ENCODE measurements at regions not wholly inside any gene's neighbourhood (a gene's known extent, or its start where the extent isn't known, plus 50 kb on each side); places are given as distances from the start of the nearest gene placed in this dataset.
"Not testable (repeated sequence)": the region's sequence is repeated elsewhere in the genome, so short reads cannot be mapped to it uniquely, and the experiment has no call there.

GRCh38 chr7:106365252-106366005 lies 80.6 kb upstream of the NAMPT start:
- 67% methylated on average over 3 of the region's 3 CpGs for WGBS (ENCODE audit: insufficient coverage)
- Mint-ChIP-seq H3K27ac (no peak overlapping the region), H3K9me3 (no peaks in the 10 kb centered on the region), H3K36me3 (no peaks in the 10 kb centered on the region), H3K27me3 (ENCODE audit: low read depth in 2 of 2) (peaks cover 14 to 23% of the 10 kb centered on the region in 2 donors), H3K4me3 (no peak overlapping the region), H3K4me1 (no peaks in the 10 kb centered on the region)
- DNase-seq (no peak), ATAC-seq (peak in 1 of 3 donors; percentile 83)
- no peak for TF ChIP-seq CTCF (IDR thresholded peaks at IDR 0.05)
- Histone ChIP-seq H3K36me3 (ENCODE audit: control insufficient read depth, insufficient read depth, low read length) (no peaks in the 10 kb centered on the region), H3K9me3 (ENCODE audit: control insufficient read depth, insufficient read depth, low read length) (no peaks in the 10 kb centered on the region), H3K4me3 (ENCODE audit: low read length) (no peak overlapping the region), H3K27me3 (ENCODE audit: control insufficient read depth, insufficient read depth, low read length) (no peaks in the 10 kb centered on the region), H3K4me1 (ENCODE audit: control insufficient read depth, insufficient read depth, low read length) (no peaks in the 10 kb centered on the region), H3K27ac (ENCODE audit: low read length) (no peak overlapping the region)
- intact Hi-C loops (cut with micrococcal nuclease), result loop anchor here (2.0 kb wide), 1 partner anchor 189 kb away; no protein-coding TSS in a partner anchor

GRCh38 chr7:106362507-106362906 lies 77.7 kb upstream of the NAMPT start:
- H3K4me3 Mint-ChIP-seq; H3K27ac Mint-ChIP-seq; H3K27me3 ChIP-seq (ENCODE audit: control insufficient read depth, insufficient read depth, low read length); H3K4me3 ChIP-seq (ENCODE audit: low read length); H3K36me3 Mint-ChIP-seq; ATAC-seq; H3K4me1 ChIP-seq (ENCODE audit: control insufficient read depth, insufficient read depth, low read length); H3K9me3 ChIP-seq (ENCODE audit: control insufficient read depth, insufficient read depth, low read length); H3K4me1 Mint-ChIP-seq; intact Hi-C loops (cut with micrococcal nuclease); H3K9me3 Mint-ChIP-seq; DNase-seq; H3K27ac ChIP-seq (ENCODE audit: low read length); H3K36me3 ChIP-seq (ENCODE audit: control insufficient read depth, insufficient read depth, low read length): not testable (repeated sequence)
- WGBS (ENCODE audit: insufficient coverage), result 88% methylated on average over 1 of the region's 2 CpGs
- H3K27me3 Mint-ChIP-seq (ENCODE audit: low read depth in 2 of 2), result peaks cover 20 to 37% of the 10 kb centered on the region in 2 donors

GRCh38 chr7:106358103-106358663 lies 73.4 kb upstream of the NAMPT start:
- no peak overlapping the region for H3K4me3 Mint-ChIP-seq
- Histone ChIP-seq H3K27ac (ENCODE audit: low read length) (no peak overlapping the region), H3K36me3 (ENCODE audit: control insufficient read depth, insufficient read depth, low read length) (no peaks in the 10 kb centered on the region), H3K4me1 (ENCODE audit: control insufficient read depth, insufficient read depth, low read length) (no peaks in the 10 kb centered on the region), H3K4me3 (ENCODE audit: low read length) (no peak overlapping the region), H3K9me3 (ENCODE audit: control insufficient read depth, insufficient read depth, low read length) (no peaks in the 10 kb centered on the region), H3K27me3 (ENCODE audit: control insufficient read depth, insufficient read depth, low read length) (no peaks in the 10 kb centered on the region)
- intact Hi-C loops (cut with micrococcal nuclease), result no loop called here
- no peak for TF ChIP-seq CTCF (IDR thresholded peaks at IDR 0.05)
- no peak for ATAC-seq
- no peak overlapping the region for H3K27ac Mint-ChIP-seq
- H3K27me3 Mint-ChIP-seq (ENCODE audit: low read depth in 2 of 2), result peaks cover 21 to 68% of the 10 kb centered on the region in 2 donors
- WGBS (ENCODE audit: insufficient coverage), result 100% methylated on average over 2 of the region's 2 CpGs
- peaks cover 8% of the 10 kb centered on the region for H3K36me3 Mint-ChIP-seq
- DNase-seq, result no peak
- H3K4me1 Mint-ChIP-seq, result no peaks in the 10 kb centered on the region
- no peaks in the 10 kb centered on the region for H3K9me3 Mint-ChIP-seq

- Mint-ChIP-seq H3K9me3 (no peaks in the 10 kb centered on the region), H3K27ac (no peak overlapping the region), H3K4me3 (no peak overlapping the region), H3K4me1 (no peaks in the 10 kb centered on the region), H3K36me3 (peaks cover 8% of the 10 kb centered on the region), H3K27me3 (ENCODE audit: low read depth in 2 of 2) (peaks cover 21 to 67% of the 10 kb centered on the region in 2 donors)
- Histone ChIP-seq H3K9me3 (ENCODE audit: control insufficient read depth, insufficient read depth, low read length) (no peaks in the 10 kb centered on the region), H3K36me3 (ENCODE audit: control insufficient read depth, insufficient read depth, low read length) (no peaks in the 10 kb centered on the region), H3K27me3 (ENCODE audit: control insufficient read depth, insufficient read depth, low read length) (no peaks in the 10 kb centered on the region), H3K4me1 (ENCODE audit: control insufficient read depth, insufficient read depth, low read length) (no peaks in the 10 kb centered on the region), H3K4me3 (ENCODE audit: low read length) (no peak overlapping the region), H3K27ac (ENCODE audit: low read length) (no peak overlapping the region)
- DNase-seq, result no peak
- intact Hi-C loops (cut with micrococcal nuclease), result no loop called here
- 70% methylated on average over 4 of the region's 4 CpGs for WGBS (ENCODE audit: insufficient coverage)
- no peak for ATAC-seq
- no peak for TF ChIP-seq CTCF (IDR thresholded peaks at IDR 0.05)
Measured at GRCh38 chr7:106357675-106358074, 72.9 kb upstream of the NAMPT start.
